Gastrocnemius medialis (tissue), 4 donors: ENCODE measurements at regions not wholly inside any gene's neighbourhood (a gene's known extent, or its start where the extent isn't known, plus 50 kb on each side); places are given as distances from the start of the nearest gene placed in this dataset.
"Not testable (repeated sequence)": the region's sequence is repeated elsewhere in the genome, so short reads cannot be mapped to it uniquely, and the experiment has no call there.

Experiments
- ATAC-seq, 2 donors: fragments of 150-250 bp; one replicate each; pipeline ENCODE4 v1.9.1; 2016
- DNase-seq, 2 donors: peaks; one replicate each; pipeline ENCODE4 v3.0.0-alpha.2; 2019
- H3K27ac ChIP-seq, 4 donors: fragments of 200-600 bp; sonication (generic); 1 replicate in 1 of 4; 2 replicates in 3 of 4; pipeline ENCODE4 v1.5.1; 2016 to 2018; ENCODE audit warnings: mild to moderate bottlenecking in 2 of 4, moderate library complexity in 1 of 4
- H3K27me3 ChIP-seq, 3 donors: fragments of 200-600 bp; sonication (generic) in 2 of 3; 1 replicate in 1 of 3; 2 replicates in 2 of 3; pipeline versions ENCODE4 v1.5.1 to v1.6.0; 2016 to 2019; ENCODE audit warnings: mild to moderate bottlenecking in 1 of 3, moderate library complexity in 1 of 3
- H3K36me3 ChIP-seq, 2 donors: fragments of 200-600 bp; sonication (generic) in 1 of 2; one replicate each; pipeline ENCODE4 v1.5.1; 2017 to 2018
- H3K4me1 ChIP-seq, 2 donors: fragments of 200-600 bp; sonication (generic) in 1 of 2; one replicate each; pipeline ENCODE4 v1.5.1; 2016 to 2017; ENCODE audit warnings: mild to moderate bottlenecking in 2 of 2
- H3K4me3 ChIP-seq, 4 donors: fragments of 200-600 bp; sonication (generic) in 3 of 4; 1 replicate in 1 of 4; 2 replicates in 3 of 4; pipeline ENCODE4 v1.5.1; 2016 to 2019; ENCODE audit warnings: mild to moderate bottlenecking in 2 of 4
- H3K9me3 ChIP-seq, 3 donors: fragments of 200-600 bp; sonication (generic) in 2 of 3; 1 replicate in 1 of 3; 2 replicates in 2 of 3; pipeline ENCODE4 v1.5.1; 2016 to 2019
- POLR2A ChIP-seq, 2 donors: fragments of 450-650 bp; IDR thresholded peaks; one replicate each; pipeline ENCODE4 v1.6.1; 2017; ENCODE audit warnings: antibody characterized with exemption in 2 of 2, mild to moderate bottlenecking in 2 of 2, moderate library complexity in 2 of 2
- in situ Hi-C, 4 donors: fragments of 200-750 bp; cut with MboI; loops; one replicate each; pipeline versions ENCODE4 v1.15.0 to v1.8.0; 2017; ENCODE audit warnings: low sequenced_read_pairs in 4 of 4
- intact Hi-C: fragments of 100-400 bp; cut with DNase I; formaldehyde crosslinking; loops from one replicate; pipeline ENCODE4 v1.15.1; 2023; ENCODE audit warnings: low total_unique reads
- TF ChIP-seq, protein P1 (sequence below), 5 experiments: fragments of 450-650 bp in 3 of 5; fragments of 200-600 bp in 2 of 5; sonication (generic) in 2 of 5; IDR thresholded peaks in 4 of 5; conservative IDR thresholded peaks in 1 of 5; 1 replicate in 4 of 5; 2 replicates in 1 of 5; pipeline ENCODE4 v1.5.1; 2016 to 2019; ENCODE audit warnings: antibody characterized with exemption in 5 of 5, mild to moderate bottlenecking in 3 of 5, moderate library complexity in 3 of 5

DNA sequence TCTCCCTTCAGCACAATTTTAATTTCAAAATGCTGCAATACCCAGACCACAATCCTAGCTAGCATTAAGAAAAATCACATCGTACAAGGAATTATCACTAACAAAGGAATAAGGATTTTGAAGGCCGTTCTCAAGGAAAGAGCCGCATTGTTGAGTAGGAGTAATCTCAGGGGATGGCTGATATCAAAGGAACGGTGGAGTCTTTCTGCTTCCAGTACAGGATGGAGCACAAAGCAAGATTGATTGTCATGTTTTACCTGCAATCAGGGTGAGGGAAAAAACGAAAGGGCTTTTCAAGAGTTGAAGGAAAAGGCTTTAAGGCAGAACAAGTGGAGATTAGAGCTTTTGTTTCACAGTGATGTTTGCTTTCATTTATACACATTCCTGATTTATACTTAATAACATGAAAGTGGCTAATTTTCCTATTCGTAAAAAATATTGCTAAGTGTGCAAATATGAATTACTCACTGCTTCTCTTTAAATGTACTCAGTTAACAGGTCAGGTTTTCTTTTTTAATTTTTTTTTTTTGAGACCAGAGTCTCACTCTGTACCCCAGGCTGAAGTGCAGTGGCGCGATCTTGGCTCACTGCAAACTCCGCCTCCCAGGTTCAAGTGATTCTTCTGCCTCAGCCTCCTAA lies 207.0 kb downstream of the TRIML1 start:
- no peak for ATAC-seq
- no peaks in the 10 kb centered on the region for H3K4me1 ChIP-seq
- TF ChIP-seq, protein P1, sequence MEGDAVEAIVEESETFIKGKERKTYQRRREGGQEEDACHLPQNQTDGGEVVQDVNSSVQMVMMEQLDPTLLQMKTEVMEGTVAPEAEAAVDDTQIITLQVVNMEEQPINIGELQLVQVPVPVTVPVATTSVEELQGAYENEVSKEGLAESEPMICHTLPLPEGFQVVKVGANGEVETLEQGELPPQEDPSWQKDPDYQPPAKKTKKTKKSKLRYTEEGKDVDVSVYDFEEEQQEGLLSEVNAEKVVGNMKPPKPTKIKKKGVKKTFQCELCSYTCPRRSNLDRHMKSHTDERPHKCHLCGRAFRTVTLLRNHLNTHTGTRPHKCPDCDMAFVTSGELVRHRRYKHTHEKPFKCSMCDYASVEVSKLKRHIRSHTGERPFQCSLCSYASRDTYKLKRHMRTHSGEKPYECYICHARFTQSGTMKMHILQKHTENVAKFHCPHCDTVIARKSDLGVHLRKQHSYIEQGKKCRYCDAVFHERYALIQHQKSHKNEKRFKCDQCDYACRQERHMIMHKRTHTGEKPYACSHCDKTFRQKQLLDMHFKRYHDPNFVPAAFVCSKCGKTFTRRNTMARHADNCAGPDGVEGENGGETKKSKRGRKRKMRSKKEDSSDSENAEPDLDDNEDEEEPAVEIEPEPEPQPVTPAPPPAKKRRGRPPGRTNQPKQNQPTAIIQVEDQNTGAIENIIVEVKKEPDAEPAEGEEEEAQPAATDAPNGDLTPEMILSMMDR (IDR thresholded peaks at IDR 0.05 in 4 of 5, conservative IDR thresholded peaks at IDR 0.05 in 1 of 5) = no peak
- TF ChIP-seq POLR2A (IDR thresholded peaks at IDR 0.05) = no peak

DNA sequence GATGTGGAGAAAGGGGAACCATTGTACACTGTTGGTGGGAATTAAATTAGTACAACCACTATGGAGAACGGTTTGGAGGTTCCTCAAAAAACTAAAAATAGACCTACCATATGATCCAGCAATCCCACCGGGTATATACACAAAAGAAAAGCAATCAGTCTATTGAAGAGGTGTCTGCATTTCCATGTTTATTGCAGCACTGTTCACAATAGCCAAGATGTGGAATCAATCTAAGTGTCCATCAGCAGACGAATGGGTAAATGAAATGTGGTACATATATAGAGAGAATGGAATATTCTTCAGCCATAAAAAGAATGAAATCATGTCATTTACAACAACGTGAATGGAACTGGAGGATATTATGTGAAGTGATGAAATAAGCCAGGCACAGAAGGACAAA lies 208.1 kb downstream of the TRIML1 start:
- intact Hi-C loops (no loop called here), in situ Hi-C loops (no loop called here)
- no peaks in the 10 kb centered on the region for H3K4me1 ChIP-seq
- no peak for ATAC-seq
- TF ChIP-seq POLR2A (IDR thresholded peaks at IDR 0.05) = no peak
- TF ChIP-seq, protein P1 (IDR thresholded peaks at IDR 0.05 in 4 of 5, conservative IDR thresholded peaks at IDR 0.05 in 1 of 5) = no peak
- H3K27ac ChIP-seq = no peak overlapping the region
- no peaks in the 10 kb centered on the region for H3K36me3 ChIP-seq
- no peaks in the 10 kb centered on the region for H3K9me3 ChIP-seq
- no peaks in the 10 kb centered on the region for H3K27me3 ChIP-seq
- DNase-seq = no peak
- no peak overlapping the region for H3K4me3 ChIP-seq

More for the DNA sequence above, 207.0 kb downstream of the TRIML1 start:
- Histone ChIP-seq H3K36me3 (no peaks in the 10 kb centered on the region), H3K27me3 (no peaks in the 10 kb centered on the region), H3K9me3 (no peaks in the 10 kb centered on the region), H3K27ac (no peak overlapping the region), H3K4me3 (no peak overlapping the region)
- intact Hi-C loops (no loop called here), in situ Hi-C loops (no loop called here)
- DNase-seq = no peak

DNA sequence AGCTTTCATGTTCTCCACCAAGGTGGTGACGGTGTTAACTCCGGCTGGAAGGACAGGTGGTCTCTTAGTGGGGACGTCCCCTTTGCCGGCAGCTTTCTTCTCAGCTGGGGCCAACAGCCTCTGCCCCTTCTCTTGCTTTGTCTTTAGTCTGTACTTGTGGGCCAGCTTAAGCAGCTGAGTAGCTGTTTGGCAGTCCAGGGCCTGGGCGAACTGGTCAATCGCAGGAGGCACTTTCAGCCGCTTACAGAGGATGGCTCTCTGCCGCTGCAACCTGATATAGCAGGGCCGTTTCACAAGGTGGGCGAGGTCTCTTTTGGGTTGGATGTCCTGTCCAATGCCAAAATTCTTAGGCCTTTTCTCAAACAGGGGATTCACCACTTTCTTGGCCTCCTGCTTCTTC lies 210.3 kb downstream of the TRIML1 start:
- H3K27ac ChIP-seq, H3K9me3 ChIP-seq, in situ Hi-C loops, H3K4me1 ChIP-seq, H3K27me3 ChIP-seq, DNase-seq, intact Hi-C loops, ATAC-seq, H3K4me3 ChIP-seq, H3K36me3 ChIP-seq: not testable (repeated sequence)

DNA sequence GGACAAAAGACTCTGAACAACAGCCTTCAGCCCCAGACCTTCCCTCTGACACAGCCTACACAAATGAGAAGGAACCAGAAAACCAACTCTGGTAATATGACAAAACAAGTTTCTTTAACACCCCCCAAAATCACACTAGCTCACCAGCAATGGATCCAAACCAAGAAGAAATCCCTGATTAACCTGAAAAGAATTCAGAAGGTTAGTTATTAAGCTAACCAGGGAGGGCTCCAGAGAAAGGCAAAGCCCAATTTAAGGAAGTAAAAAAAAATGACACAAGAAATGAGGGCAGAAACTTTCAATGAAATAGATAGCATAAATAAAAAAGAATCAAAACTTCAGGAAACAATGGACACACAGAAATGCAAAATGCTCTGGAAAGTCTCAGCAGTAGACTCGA lies 224.0 kb downstream of the TRIML1 start:
- intact Hi-C loops = no loop called here
- Histone ChIP-seq H3K27me3 (no peaks in the 10 kb centered on the region), H3K27ac (no peak overlapping the region), H3K9me3 (no peaks in the 10 kb centered on the region), H3K4me3 (no peak overlapping the region), H3K4me1 (no peaks in the 10 kb centered on the region), H3K36me3 (no peaks in the 10 kb centered on the region)
- TF ChIP-seq, protein P1 (IDR thresholded peaks at IDR 0.05 in 4 of 5, conservative IDR thresholded peaks at IDR 0.05 in 1 of 5) = no peak
- TF ChIP-seq POLR2A (IDR thresholded peaks at IDR 0.05) = no peak
- DNase-seq = no peak
- ATAC-seq = no peak
- in situ Hi-C loops = no loop called here

DNA sequence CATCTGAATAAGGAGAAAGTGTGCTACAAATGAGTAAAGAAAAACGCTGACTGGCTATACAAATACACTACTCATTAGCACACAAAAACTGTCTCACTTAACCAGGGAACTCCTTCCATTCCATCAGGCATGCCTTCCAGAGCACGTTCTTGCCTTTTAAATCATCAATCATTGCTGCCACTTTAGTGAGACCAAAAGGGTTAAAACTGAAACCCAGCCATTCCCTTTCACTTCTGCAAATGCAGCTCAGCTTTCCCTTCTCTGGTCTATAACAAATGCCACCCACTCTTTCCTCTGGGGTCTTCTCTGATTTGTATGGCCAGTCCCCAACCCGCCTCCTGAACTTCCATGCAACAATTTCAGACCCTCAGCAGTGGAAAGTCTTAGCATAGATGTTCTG lies 231.5 kb downstream of the TRIML1 start:
- no peak for TF ChIP-seq POLR2A (IDR thresholded peaks at IDR 0.05)
- TF ChIP-seq, protein P1 (IDR thresholded peaks at IDR 0.05 in 4 of 5, conservative IDR thresholded peaks at IDR 0.05 in 1 of 5) = no peak
- no peaks in the 10 kb centered on the region for H3K36me3 ChIP-seq
- DNase-seq (no peak), ATAC-seq (no peak)
- H3K27ac ChIP-seq = no peak overlapping the region
- H3K4me1 ChIP-seq = no peaks in the 10 kb centered on the region
- H3K4me3 ChIP-seq = no peak overlapping the region
- in situ Hi-C loops = no loop called here
- no peaks in the 10 kb centered on the region for H3K27me3 ChIP-seq
- intact Hi-C loops = no loop called here
- H3K9me3 ChIP-seq = no peaks in the 10 kb centered on the region
